ENCODE measurements at regions not wholly inside any gene's neighbourhood (a gene's known extent, or its start where the extent isn't known, plus 50 kb on each side); places are given as distances from the start of the nearest gene placed in this dataset.

GRCh38 chr5:1936413-1936812 lies 53.7 kb upstream of the IRX4 start:
- Histone ChIP-seq H3K79me2 (ENCODE audit: insufficient read depth, low read depth) (no peaks in the 10 kb centered on the region), H3K36me3 (ENCODE audit: insufficient read depth) (no peaks in the 10 kb centered on the region), H3K9ac (no peak overlapping the region), H4K20me1 (ENCODE audit: insufficient read depth) (no peaks in the 10 kb centered on the region), H3K27me3 (ENCODE audit: insufficient read depth, low read depth) (no peaks in the 10 kb centered on the region), H2AFZ (ENCODE audit: low read depth) (no peak overlapping the region), H3K4me1 (ENCODE audit: low read depth, poor library complexity, severe bottlenecking) (no peaks in the 10 kb centered on the region), H3K4me2 (no peak overlapping the region), H3K27ac (no peak overlapping the region), H3K4me3 (IDR thresholded peaks at IDR 0.05; ENCODE audit: insufficient read depth, low read depth, low read length) (no peak overlapping the region)
- TF ChIP-seq CTCF (conservative IDR thresholded peaks at IDR 0.05; ENCODE audit: low read depth, low read length): no peak

- Histone ChIP-seq H3K27me3 (ENCODE audit: insufficient read depth, low read depth) (no peaks in the 10 kb centered on the region), H3K79me2 (ENCODE audit: insufficient read depth, low read depth) (no peaks in the 10 kb centered on the region), H3K4me2 (no peak overlapping the region), H3K27ac (no peak overlapping the region), H3K4me3 (IDR thresholded peaks at IDR 0.05; ENCODE audit: insufficient read depth, low read depth, low read length) (no peak overlapping the region), H3K9ac (no peak overlapping the region), H2AFZ (ENCODE audit: low read depth) (no peak overlapping the region), H3K36me3 (ENCODE audit: insufficient read depth) (no peaks in the 10 kb centered on the region), H4K20me1 (ENCODE audit: insufficient read depth) (no peaks in the 10 kb centered on the region), H3K4me1 (ENCODE audit: low read depth, poor library complexity, severe bottlenecking) (no peaks in the 10 kb centered on the region)
- no peak for TF ChIP-seq CTCF (conservative IDR thresholded peaks at IDR 0.05; ENCODE audit: low read depth, low read length)
Measured at GRCh38 chr5:1934801-1935429, 52.2 kb upstream of the IRX4 start.

GRCh38 chr5:1934056-1934394 lies 51.3 kb upstream of the IRX4 start:
- H3K36me3 ChIP-seq (ENCODE audit: insufficient read depth): no peaks in the 10 kb centered on the region
- no peak overlapping the region for H3K9ac ChIP-seq
- H2AFZ ChIP-seq (ENCODE audit: low read depth): no peak overlapping the region
- no peaks in the 10 kb centered on the region for H4K20me1 ChIP-seq (ENCODE audit: insufficient read depth)
- no peaks in the 10 kb centered on the region for H3K79me2 ChIP-seq (ENCODE audit: insufficient read depth, low read depth)
- no peak overlapping the region for H3K4me3 ChIP-seq (IDR thresholded peaks at IDR 0.05; ENCODE audit: insufficient read depth, low read depth, low read length)
- TF ChIP-seq CTCF (conservative IDR thresholded peaks at IDR 0.05; ENCODE audit: low read depth, low read length): no peak
- H3K4me2 ChIP-seq: no peak overlapping the region
- H3K4me1 ChIP-seq (ENCODE audit: low read depth, poor library complexity, severe bottlenecking): no peaks in the 10 kb centered on the region
- no peaks in the 10 kb centered on the region for H3K27me3 ChIP-seq (ENCODE audit: insufficient read depth, low read depth)
- no peak overlapping the region for H3K27ac ChIP-seq

- Histone ChIP-seq H3K36me3 (ENCODE audit: insufficient read depth) (no peaks in the 10 kb centered on the region), H4K20me1 (ENCODE audit: insufficient read depth) (no peaks in the 10 kb centered on the region), H2AFZ (ENCODE audit: low read depth) (no peak overlapping the region), H3K4me3 (IDR thresholded peaks at IDR 0.05; ENCODE audit: insufficient read depth, low read depth, low read length) (no peak overlapping the region), H3K4me1 (ENCODE audit: low read depth, poor library complexity, severe bottlenecking) (no peaks in the 10 kb centered on the region), H3K79me2 (ENCODE audit: insufficient read depth, low read depth) (no peaks in the 10 kb centered on the region), H3K27me3 (ENCODE audit: insufficient read depth, low read depth) (no peaks in the 10 kb centered on the region), H3K4me2 (no peak overlapping the region), H3K9ac (no peak overlapping the region), H3K27ac (no peak overlapping the region)
- TF ChIP-seq CTCF (conservative IDR thresholded peaks at IDR 0.05; ENCODE audit: low read depth, low read length): no peak
Measured at GRCh38 chr5:1933364-1934055, 50.8 kb upstream of the IRX4 start.

Measured in KMS-11 (cell line).